Lung (tissue), 11 donors: ENCODE measurements at regions not wholly inside any gene's neighbourhood (a gene's known extent, or its start where the extent isn't known, plus 50 kb on each side); places are given as distances from the start of the nearest gene placed in this dataset.

Experiments
- ATAC-seq: fragments of 200-7000 bp; cut with Tn5 transposase; one replicate; pipeline ENCODE4 v1.9.1; 2020; ENCODE audit warnings: moderate number of reproducible peaks; ENCODE audit not compliant: insufficient read depth, low FRiP score
- DNase-seq, 3 donors: peaks; one replicate each; pipeline ENCODE4 v3.0.0-alpha.2; 2013 to 2017
- H3K27ac ChIP-seq, 2 donors: one replicate each; pipeline ENCODE4 v1.5.1; 2013; ENCODE audit warnings: mild to moderate bottlenecking in 2 of 2, moderate library complexity in 2 of 2, control low read depth in 1 of 2, inconsistent platforms in 1 of 2, low read depth in 1 of 2, low read length in 1 of 2
- H3K27me3 ChIP-seq, 3 donors: one replicate each; pipeline ENCODE4 v1.5.1; 2013; ENCODE audit warnings: low read length in 2 of 3; ENCODE audit not compliant: control insufficient read depth in 3 of 3, insufficient read depth in 3 of 3
- H3K36me3 ChIP-seq, 4 donors: one replicate each; pipeline ENCODE4 v1.5.1; 2013; ENCODE audit warnings: low read length in 4 of 4, mild to moderate bottlenecking in 1 of 4, moderate library complexity in 1 of 4; ENCODE audit not compliant: control insufficient read depth in 4 of 4, insufficient read depth in 4 of 4
- H3K4me1 ChIP-seq, 5 donors: one replicate each; pipeline ENCODE4 v1.5.1; 2013; ENCODE audit warnings: low read length in 5 of 5, mild to moderate bottlenecking in 2 of 5, moderate library complexity in 1 of 5; ENCODE audit not compliant: control insufficient read depth in 5 of 5, insufficient read depth in 5 of 5
- H3K4me3 ChIP-seq: one replicate; pipeline ENCODE4 v1.5.1; 2013; ENCODE audit warnings: mild to moderate bottlenecking, control low read depth, moderate library complexity
- H3K9ac ChIP-seq, 2 donors: one replicate each; pipeline ENCODE4 v1.5.1; 2013; ENCODE audit warnings: low read length in 2 of 2, control low read depth in 1 of 2; ENCODE audit not compliant: insufficient read depth in 1 of 2
- H3K9me3 ChIP-seq, 4 donors: one replicate each; pipeline ENCODE4 v1.5.1; 2013; ENCODE audit warnings: low read length in 3 of 4, mild to moderate bottlenecking in 1 of 4, moderate library complexity in 1 of 4; ENCODE audit not compliant: control insufficient read depth in 4 of 4, insufficient read depth in 3 of 4
- CTCF ChIP-seq: IDR thresholded peaks from 2 replicates; pipeline ENCODE4 v1.5.1; 2012; ENCODE audit warnings: mild to moderate bottlenecking; ENCODE audit errors: control extremely low read depth, extremely low read depth
- WGBS, 2 donors: extraction: QIAGEN DNeasy Blood & Tissue Kit; methylation state at CpG; one replicate each; pipeline ENCODE4 v1.1.7; 2013; 5-methylcytosine and 5-hydroxymethylcytosine counted together
- donor health status: control.
- donor health status: control.
- donor health status: Bipolar disorder and iron deficiency.
- donor health status: healthy.
- donor health status: DM: yes; HTN: yes; CAD: no.

- 81 to 85% methylated on average over 11 of the region's 11 CpGs for WGBS, 2 donors
- H3K9me3 ChIP-seq: peaks cover 0 to 84% (median 2%) of the 10 kb centered on the region in 4 donors
- H3K27me3 ChIP-seq: no peaks in the 10 kb centered on the region
- H3K9ac ChIP-seq: no peak overlapping the region
- H3K36me3 ChIP-seq: no peaks in the 10 kb centered on the region
- ATAC-seq (no peak), DNase-seq (no peak)
- no peak overlapping the region for H3K27ac ChIP-seq
- no peak for TF ChIP-seq CTCF
- no peak overlapping the region for H3K4me3 ChIP-seq
- H3K4me1 ChIP-seq: no peaks in the 10 kb centered on the region
Measured at GRCh38 chr15:25177955-25178801, 223.4 kb downstream of the SNRPN start.

DNA sequence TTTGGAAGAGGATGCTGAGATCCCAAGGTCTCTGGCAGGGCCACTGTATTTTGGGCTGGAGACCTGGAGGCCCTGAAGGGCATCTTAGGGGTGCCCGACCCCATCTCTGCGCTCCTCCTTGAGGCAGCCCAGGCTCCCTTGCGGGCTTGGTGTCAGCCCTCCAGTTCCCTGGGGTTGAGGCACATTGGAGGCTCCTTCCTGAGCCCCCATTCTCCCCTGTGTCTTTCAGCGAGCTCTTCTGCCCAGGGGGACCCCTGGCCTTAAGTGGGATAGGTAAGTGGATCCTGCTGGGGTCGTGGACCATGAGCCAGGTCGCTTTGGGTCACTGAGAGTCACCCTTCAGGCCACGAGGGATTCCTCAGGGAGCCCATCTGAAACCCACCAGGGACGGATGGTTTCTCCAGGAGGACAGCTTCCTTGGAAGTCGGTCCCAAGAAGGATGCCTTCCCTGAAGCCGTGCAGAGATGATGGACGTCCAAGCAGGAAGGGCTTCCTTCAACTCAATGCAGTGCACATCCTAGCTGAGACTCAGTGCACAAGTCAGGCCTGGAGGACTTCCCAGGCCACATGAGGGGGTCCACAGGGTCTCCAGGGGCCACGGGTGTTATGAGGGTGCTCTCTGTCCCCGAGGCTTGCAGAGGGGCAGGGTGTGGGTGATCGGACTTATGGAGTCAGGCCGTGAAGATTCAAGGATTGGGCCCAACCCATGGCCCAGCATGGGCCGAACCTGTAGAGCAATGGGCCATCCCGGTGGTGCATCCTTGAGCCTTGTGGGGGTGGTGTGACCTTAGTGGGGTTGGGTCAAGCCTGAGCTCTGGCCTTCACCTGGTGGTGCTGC is 224.3 kb downstream of the SNRPN start:
- 77 to 78% methylated on average over 17 of the region's 17 CpGs for WGBS, 2 donors
- Histone ChIP-seq H3K27me3 (no peaks in the 10 kb centered on the region), H3K27ac (no peak overlapping the region), H3K4me3 (no peak overlapping the region), H3K36me3 (no peaks in the 10 kb centered on the region), H3K9ac (no peak overlapping the region), H3K9me3 (peaks cover 0 to 82% (median 1%) of the 10 kb centered on the region in 4 donors), H3K4me1 (no peaks in the 10 kb centered on the region)
- ATAC-seq (no peak), DNase-seq (no peak)
- no peak for TF ChIP-seq CTCF

DNA sequence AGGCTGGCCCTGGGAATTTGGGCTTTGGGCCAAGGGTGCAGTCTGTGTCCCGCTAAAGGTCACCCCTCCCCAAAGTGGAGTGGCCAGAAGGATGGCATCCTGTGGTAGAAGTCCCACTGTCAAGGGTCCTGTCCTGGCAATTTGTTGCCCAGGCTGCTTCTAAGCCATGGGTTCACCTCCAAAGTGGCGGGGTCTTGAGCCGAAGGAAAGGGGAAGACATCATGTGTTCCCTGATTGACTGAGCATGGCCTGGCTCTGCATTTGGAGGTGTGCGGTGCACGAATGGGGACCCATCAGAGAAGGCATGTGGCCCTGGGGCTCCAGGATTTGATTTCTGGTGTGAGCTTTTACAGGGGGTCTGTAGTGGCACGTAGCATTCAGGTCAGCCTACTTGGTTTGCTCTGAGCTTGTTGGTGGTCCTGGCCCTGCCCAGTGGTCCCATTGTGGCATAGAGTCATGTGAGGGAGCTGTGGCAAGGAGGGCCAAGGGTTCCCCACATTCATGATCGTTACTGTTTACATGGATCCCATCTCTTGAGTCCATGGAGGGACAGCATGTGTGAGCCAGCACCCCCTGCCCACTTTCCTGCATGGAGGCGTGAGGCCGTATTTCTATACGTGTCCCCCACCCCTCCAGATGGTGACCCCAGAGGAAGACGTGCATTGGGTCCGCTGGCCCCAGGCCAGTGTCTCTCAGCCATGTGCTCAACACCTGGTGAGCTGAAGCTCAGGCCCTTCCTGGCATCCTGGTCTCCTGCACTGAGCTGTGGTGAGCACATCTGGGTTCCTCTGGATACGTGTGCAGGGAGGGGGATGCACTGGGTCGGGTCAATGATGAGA is 225.1 kb downstream of the SNRPN start:
- TF ChIP-seq CTCF: no peak
- Histone ChIP-seq H3K36me3 (no peaks in the 10 kb centered on the region), H3K27me3 (no peaks in the 10 kb centered on the region), H3K4me3 (no peak overlapping the region), H3K27ac (no peak overlapping the region), H3K9me3 (peaks cover 0 to 85% (median 1%) of the 10 kb centered on the region in 4 donors), H3K4me1 (no peaks in the 10 kb centered on the region), H3K9ac (no peak overlapping the region)
- DNase-seq (peak in 1 of 3 donors; percentile 3), ATAC-seq (no peak)
- 82 to 90% methylated on average over 14 of the region's 14 CpGs for WGBS, 2 donors
